IPS DF 4.7 (cell line): ENCODE measurements at regions not wholly inside any gene's neighbourhood (a gene's known extent, or its start where the extent isn't known, plus 50 kb on each side); places are given as distances from the start of the nearest gene placed in this dataset.
"Not testable (repeated sequence)": the region's sequence is repeated elsewhere in the genome, so short reads cannot be mapped to it uniquely, and the experiment has no call there.

Experiments
- DNase-seq: peaks from one replicate; pipeline ENCODE4 v3.0.0-alpha.2; 2013; ENCODE audit warnings: low spot score; ENCODE audit errors: extremely low read depth

GRCh38 chr1:148277865-148278279 is 125.8 kb upstream of the NBPF11 start:
- not testable (repeated sequence) for DNase-seq

GRCh38 chr1:148267066-148267465 is 115.0 kb upstream of the NBPF11 start:
- not testable (repeated sequence) for DNase-seq

GRCh38 chr1:148264374-148265276 is 112.5 kb upstream of the NBPF11 start:
- DNase-seq: peak; percentile 91

GRCh38 chr1:148263906-148264255 is 111.8 kb upstream of the NBPF11 start:
- no peak for DNase-seq

- peak; percentile 95 for DNase-seq
Measured at GRCh38 chr1:148263128-148263905, 111.2 kb upstream of the NBPF11 start.

GRCh38 chr1:148261684-148262083 is 109.6 kb upstream of the NBPF11 start:
- not testable (repeated sequence) for DNase-seq

GRCh38 chr1:148257886-148258285 is 105.8 kb upstream of the NBPF11 start:
- not testable (repeated sequence) for DNase-seq

- not testable (repeated sequence) for DNase-seq
Measured at GRCh38 chr1:148254611-148255429, 102.7 kb upstream of the NBPF11 start.

- DNase-seq: not testable (repeated sequence)
Measured at GRCh38 chr1:148253808-148254207, 101.7 kb upstream of the NBPF11 start.

GRCh38 chr1:148248798-148249197 is 96.7 kb upstream of the NBPF11 start:
- DNase-seq: not testable (repeated sequence)

GRCh38 chr1:148246258-148246861 is 94.3 kb upstream of the NBPF11 start:
- DNase-seq: not testable (repeated sequence)

- not testable (repeated sequence) for DNase-seq
Measured at GRCh38 chr1:148245843-148246242, 93.8 kb upstream of the NBPF11 start.

- not testable (repeated sequence) for DNase-seq
Measured at GRCh38 chr1:148245443-148245842, 93.4 kb upstream of the NBPF11 start.

GRCh38 chr1:148233250-148233649 is 81.2 kb upstream of the NBPF11 start:
- not testable (repeated sequence) for DNase-seq

GRCh38 chr1:148228846-148229245 is 76.8 kb upstream of the NBPF11 start:
- DNase-seq: not testable (repeated sequence)

- DNase-seq: not testable (repeated sequence)
Measured at GRCh38 chr1:148222399-148223159, 70.5 kb upstream of the NBPF11 start.

GRCh38 chr1:148221593-148221992 is 69.5 kb upstream of the NBPF11 start:
- DNase-seq: not testable (repeated sequence)

GRCh38 chr1:148219229-148219628 is 67.1 kb upstream of the NBPF11 start:
- DNase-seq: not testable (repeated sequence)

GRCh38 chr1:148211191-148211590 is 59.1 kb upstream of the NBPF11 start:
- not testable (repeated sequence) for DNase-seq

GRCh38 chr1:148210624-148211023 is 58.5 kb upstream of the NBPF11 start:
- DNase-seq: not testable (repeated sequence)
